ENCODE measurements at regions not wholly inside any gene's neighbourhood (a gene's known extent, or its start where the extent isn't known, plus 50 kb on each side); places are given as distances from the start of the nearest gene placed in this dataset.

DNA sequence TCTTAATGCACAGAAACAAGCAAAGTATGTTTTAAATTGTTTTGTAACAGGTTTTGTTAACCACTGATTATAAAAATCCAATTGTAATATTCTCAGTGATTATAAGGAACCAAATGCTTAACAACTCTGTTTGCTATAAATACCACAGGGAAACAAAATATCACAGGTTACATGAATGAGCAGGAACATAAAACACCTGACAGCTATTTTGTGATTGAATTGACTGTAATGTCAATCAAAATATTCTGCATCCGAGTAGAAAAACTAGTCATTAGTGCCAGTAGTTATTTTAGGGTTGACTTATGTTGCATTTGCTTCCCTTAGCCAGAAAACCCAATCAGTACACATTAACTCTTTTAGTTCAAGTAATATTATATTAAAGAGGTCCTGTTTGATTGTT, 1707.8 kb upstream of the ACO1 start:
- no peak for DNase-seq (ENCODE audit: low spot score)

DNA sequence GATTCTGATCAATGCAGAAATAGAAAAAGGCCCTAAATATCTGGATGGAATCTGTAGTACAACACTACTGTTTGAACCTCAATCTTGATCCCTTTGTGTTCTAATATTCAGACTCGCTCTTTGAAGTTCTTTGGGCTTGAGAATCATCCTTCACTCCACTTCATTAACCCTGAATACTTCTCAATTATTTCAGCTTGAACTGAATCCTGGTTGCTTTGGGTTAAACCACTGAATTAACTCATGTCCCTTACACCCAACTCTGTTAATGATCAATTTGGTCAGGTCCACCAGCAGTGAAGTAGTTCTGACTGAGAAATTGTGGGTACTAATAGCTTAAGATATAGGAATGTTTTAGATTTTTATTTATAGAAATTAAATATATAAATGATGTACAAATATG, 1707.2 kb upstream of the ACO1 start:
- DNase-seq (ENCODE audit: low spot score) = no peak

DNA sequence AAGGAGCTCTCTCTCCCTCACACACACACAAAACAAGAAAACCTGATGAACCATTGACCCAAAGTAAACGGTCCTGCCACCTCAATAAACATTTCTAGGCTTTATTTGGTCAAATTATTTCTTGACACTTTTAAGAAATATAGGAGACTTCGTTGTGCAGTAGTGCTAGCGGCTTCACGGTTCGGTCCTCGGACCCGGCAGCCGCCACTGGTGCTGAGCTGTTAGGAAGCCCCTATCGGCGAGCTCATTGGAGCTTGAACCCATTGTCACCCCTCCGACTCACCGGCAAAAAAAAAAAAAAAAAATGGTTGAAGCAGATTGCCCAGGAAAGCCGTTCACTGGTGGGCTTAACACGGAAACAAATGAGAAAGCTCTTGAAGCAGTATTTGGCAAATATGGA, 1695.6 kb upstream of the ACO1 start:
- no peak for DNase-seq (ENCODE audit: low spot score)

DNA sequence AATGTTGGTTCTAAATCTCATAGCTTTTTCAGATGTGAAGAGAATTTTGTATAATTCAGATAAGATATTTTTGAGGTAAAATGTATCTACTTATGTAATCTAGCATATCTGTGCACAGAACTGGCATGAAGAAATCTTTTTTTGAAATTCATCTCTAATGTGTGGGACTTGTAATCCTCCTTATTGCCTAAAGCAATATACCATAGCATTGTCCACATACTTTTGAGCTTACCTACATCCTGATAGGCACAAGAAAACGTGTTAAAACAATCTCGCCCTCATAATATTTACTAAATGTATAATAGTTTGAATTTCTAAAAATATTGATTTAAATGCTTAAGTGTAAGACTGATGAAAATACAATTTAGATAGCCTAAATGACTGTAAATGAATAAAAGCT, 1686.5 kb upstream of the ACO1 start:
- no peak for DNase-seq (ENCODE audit: low spot score)

DNA sequence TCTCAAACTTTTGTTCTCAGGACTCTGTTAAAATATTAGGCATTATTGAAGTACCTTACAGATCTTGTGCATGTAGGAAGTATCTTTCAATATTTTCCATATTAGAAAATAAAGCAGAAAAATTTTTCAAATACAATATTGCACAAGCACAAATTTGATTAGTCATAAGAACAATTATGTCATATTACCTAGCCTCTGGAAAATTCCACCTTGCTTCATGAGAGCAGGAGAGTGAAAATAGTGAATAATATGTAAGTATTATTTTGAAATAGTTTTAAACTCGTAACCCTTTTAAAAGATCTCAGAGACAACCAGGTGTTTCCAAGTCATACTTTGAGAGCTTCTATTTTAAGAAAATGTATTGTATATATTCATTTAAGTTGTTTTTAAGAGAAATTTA, 1672.9 kb upstream of the ACO1 start:
- DNase-seq (ENCODE audit: low spot score) = no peak

DNA sequence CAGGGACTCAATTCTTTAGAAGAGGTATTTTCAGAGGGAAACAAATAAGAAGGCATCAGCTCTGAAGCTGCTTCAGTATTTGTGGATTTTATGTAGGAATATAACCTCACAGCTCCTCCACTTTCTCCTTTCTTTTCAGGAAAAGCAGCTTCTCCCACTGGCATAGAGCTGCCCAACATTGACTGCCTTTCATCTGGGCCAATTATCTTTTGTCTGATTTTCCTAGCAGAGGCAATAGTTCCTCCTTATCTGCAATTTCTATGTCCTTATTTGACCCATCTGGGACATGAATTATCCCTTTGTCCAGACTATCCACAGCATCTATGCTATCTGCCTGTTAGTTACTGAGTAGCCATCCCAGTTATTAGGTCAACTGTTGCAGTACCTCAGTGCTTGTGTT, 1671.2 kb upstream of the ACO1 start:
- DNase-seq (ENCODE audit: low spot score) = no peak

DNA sequence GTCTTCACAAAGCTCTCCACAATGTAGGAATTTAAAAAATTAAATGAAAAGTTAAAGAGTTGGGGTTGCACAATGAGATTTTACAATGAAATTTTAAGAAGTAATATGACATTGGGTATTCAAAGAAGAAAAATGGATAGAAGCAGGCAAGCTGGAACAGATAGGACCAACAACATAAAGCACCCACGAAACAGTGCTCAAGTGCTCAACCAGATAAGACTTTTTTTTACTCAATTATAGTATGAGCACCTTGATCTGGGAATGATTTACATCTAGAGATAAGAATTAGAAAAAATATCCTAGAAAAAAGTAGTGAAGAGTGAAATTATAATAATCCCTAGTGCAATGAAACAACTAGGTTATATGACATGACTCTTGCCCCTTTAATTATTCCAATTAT, 1670.1 kb upstream of the ACO1 start:
- no peak for DNase-seq (ENCODE audit: low spot score)

DNA sequence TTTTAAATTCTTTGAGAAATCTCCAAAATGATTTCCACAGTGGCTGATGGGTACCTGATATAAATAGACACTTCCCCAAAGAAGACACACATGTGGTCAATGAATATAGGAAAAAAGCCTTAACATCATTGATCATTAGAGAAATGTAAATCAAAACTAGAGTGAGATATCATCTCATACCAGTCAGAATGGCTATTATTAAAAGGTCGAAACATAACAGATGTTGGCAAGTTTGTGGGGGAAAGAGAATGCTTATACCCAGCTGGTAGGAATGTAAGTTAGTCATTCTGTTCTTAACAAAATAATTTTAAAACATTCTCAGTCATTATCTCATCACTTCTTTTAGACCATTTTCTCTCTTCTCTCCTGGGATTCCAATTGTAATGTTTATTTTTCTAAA, 1666.0 kb upstream of the ACO1 start:
- DNase-seq (ENCODE audit: low spot score) = no peak

DNA sequence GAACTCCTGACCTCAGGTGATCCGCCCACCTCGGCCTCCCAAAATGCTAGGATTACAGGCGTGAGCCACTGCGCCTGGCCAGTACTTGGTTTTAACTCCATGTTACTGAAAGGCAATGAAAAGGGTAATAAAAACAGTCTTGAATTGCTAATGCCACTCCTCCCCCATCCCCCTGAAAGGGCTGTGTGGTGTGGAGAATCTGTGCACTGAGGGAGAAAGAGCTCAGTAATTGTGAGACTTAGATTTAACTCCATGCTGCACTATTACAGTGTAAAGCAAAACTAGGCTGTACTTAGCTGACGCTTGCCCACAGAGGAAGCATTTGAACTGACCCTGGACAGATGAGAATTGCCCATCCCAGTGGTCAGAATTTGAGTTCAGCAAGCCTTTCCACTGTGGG, 1662.4 kb upstream of the ACO1 start:
- no peak for DNase-seq (ENCODE audit: low spot score)

DNA sequence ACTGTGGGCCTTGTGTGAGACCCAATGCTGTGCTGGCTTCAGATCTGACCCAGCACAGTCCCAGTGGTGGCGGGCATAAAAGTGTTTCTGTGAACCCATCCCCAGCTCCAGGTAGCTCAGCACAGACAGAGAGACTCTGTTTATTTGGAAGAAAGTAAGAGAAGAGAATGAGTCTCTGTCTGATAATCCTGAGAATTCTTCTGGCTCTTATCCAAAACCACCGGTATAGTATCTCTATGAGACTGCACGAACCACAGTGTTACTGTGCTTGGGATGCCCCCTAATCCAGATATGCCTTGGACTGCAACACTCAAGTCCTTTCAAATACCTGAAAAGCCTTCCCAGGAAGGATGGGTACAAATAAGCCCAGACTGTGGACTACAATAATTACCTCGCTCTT, 1660.8 kb upstream of the ACO1 start:
- no peak for DNase-seq (ENCODE audit: low spot score)

DNA sequence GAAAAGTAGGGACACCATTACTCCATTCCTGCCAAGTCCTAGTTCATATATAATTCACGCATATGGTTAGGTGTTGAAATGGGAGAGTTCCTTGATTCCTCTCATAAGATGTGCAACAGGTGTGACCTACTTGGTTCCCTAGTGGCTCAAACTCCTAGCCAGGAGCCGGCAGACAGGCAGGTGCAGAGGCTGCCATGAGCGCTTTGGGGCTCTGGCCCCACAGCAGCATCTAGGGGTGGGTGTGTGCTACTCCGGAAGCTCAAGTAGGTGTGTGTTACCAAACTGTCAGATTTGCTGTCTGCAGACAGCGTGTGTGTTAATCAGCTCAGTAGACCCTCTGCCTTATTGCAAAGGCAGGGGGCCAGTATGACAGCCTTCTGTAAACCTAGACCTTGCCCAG, 1652.4 kb upstream of the ACO1 start:
- DNase-seq (ENCODE audit: low spot score) = no peak

DNA sequence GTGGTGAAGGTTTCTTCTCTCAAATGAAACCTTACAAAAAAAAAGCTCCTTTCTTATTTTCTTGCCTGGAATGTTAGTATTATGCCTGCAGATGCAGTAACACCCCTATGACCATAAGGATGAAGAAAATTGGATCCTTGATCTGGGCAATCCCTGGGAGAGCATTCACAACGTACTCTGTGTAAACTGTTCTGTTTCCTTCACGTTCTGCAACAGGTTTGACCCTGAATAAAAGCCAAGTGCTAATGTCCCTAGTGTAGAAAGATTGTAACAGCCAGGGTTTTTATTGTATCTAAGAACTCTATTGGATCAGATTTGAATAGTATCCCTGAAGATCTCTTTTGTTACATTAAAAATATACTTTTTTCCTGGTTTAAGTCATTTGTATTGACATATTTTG, 1639.6 kb upstream of the ACO1 start:
- no peak for DNase-seq (ENCODE audit: low spot score)

DNA sequence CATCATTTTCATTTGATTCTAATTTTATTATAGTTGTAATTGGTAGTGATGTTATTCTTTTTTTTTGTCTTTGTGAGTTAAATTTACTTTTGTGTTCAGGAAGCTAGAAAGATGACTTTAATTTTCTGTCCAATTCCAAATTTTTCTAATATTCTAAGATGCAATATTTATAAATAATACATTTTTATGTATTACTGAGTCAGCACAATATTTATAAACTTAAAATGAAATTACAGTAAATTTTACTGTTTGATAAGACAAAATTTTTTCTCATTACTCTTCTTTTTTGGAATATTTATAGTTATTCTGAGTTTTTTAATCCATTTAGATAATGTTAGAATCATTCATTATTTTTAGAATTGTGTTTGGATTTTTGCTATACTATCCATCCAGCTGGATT, 1637.9 kb upstream of the ACO1 start:
- DNase-seq (ENCODE audit: low spot score) = no peak

DNA sequence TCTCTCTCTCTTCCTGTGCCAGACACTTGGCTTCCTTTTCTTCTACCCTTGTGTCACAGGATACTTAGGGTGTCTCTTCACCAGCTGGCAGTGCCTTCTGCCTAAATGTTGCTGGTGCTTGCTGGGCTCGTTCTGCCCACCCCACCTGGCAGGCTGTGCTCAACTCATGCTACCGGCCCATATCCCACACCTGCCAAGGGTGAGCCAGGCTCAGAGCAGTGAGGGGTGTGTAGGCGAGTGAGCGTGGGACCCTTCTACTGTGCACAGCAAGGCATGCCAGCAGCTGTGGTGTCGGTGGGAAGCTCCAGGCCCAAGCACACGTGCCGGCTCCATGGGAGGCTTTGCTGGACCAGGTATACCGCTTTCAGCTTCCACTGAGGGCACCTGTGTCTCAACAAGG, 1626.7 kb upstream of the ACO1 start:
- no peak for DNase-seq (ENCODE audit: low spot score)

DNA sequence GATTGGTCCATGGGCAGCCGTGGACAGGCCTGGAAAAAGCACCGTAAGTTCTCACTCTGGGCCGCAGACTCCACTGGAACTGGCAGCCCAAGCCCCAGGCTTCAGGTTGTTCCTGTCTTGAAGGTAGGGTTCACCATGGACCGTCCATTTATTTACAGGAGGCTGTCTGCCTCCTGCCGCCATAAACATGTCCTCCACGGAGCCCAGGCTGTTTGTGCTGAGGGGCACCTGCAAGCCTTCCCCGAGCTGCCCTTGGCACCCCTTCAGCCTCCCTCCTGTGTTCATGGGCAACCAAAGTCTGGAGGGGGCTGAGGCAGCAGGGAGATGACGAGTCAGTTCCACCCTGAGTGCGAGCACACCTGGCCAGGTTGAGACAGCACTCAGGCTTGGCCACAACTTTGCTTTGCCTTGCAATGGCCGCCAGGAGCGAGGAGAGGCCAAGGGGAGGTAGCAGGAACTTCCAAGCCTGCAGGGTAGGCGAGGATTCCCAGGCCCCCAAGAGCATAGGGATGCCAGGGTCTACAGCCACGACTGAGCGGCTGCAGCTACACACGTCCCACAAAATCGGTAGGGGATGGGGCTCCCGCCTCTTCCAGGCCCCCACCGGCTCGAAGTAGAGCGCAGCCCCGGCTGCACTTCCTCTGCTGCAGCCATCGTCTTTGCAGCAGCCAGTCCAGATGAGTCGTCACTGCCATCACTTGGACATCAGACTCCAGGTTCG, 1625.6 kb upstream of the ACO1 start:
- no peak for DNase-seq (ENCODE audit: low spot score)

DNA sequence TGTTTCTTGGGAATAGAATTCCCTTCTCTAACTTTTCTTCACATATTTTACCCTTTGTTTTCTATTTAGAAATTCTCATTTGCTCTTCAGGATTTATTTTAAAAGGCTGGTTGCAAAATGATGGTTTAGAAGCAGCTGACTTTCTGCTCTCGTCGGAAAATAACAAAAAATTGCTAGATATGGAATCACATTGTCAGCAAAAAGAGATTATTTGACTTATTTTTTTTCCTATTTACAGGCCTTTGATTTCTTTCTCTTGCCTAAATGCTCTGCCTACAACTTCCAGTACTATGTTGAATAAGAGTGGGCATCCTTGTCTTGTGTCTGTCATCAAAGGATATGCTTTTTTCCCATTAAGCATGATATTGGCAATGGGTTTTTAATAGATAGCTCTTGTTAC, 1619.1 kb upstream of the ACO1 start:
- no peak for DNase-seq (ENCODE audit: low spot score)

DNA sequence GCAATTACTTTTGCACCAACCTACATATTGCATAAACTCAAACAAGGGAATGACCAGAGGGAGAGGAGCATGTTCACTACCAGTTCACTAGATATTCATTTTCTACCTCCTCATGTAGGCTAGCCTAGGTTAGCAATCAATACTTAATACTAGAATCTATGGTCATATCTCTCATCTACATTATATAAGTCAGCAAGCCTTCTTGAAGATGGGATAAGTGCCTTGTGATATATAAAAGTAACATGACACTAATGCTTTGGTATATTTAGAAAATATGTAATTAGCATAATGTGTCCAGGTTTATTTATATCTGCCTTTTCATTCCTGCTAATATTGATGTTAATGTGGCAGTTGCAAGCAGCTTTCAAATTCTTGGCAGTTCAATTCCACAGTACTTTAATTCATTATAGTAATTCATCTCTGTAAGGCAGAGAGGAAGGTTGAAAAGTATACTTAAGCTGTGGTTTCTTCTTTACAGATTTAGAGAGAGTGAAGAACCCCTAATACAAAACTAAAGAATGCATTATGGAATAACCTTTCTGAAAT, 1613.2 kb upstream of the ACO1 start:
- DNase-seq (ENCODE audit: low spot score) = no peak

DNA sequence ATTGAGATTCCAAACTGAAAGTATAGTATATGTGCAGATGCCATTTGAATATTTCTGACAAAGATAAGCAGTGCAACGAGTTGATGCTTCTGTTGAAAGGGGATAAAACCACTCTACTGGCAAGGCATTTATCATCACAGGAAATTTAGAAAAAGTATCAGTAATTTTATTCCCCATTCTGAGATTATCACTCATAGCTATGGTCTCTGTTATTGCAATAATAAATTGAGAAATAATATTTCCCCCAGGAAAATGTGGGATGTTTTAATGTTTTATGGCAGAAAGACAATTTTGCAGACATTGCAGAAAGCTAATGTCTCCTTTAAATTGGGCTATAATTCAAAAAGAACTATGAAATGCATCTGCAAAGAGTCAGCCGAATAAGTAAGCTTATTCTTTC, 1612.7 kb upstream of the ACO1 start:
- DNase-seq (ENCODE audit: low spot score) = no peak

DNA sequence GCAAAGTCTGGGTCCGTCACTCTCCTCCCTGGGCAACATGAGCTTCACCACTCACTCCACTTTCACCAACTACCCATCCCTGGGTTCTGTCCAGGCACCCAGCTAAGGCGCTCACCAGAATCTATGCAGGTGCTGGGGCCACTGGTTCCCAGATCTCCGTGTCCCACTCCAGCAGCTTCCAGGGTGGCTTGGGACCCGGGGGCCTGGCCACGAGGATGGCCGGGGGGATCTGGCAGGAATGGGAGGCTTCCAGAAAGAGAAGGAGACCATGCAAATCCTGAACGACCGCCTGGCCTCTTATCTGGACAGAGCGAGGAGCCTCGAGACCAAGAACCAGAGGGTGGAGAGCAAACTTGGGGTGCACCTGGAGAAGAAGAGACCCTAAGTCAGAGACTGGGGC, 1611.0 kb upstream of the ACO1 start:
- DNase-seq (ENCODE audit: low spot score) = no peak

DNA sequence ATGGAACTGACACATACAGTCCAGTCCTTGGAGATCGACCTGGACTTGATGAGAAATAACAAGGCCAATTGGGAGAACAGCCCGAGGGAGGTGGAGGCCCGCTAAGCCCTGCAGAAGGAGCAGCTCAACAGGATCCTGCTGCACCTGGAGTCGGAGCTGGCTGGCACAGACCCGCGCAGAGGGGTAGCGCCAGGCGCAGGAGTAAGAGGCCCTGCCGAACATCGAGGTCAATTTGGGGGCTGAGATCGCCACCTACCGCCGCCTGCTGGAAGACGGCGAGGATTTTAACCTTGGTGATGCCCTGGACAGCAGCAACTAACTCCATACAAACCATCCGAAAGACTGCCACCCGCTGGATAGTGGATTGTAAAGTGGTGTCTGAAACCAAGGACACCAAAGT, 1610.1 kb upstream of the ACO1 start:
- no peak for DNase-seq (ENCODE audit: low spot score)

DNA sequence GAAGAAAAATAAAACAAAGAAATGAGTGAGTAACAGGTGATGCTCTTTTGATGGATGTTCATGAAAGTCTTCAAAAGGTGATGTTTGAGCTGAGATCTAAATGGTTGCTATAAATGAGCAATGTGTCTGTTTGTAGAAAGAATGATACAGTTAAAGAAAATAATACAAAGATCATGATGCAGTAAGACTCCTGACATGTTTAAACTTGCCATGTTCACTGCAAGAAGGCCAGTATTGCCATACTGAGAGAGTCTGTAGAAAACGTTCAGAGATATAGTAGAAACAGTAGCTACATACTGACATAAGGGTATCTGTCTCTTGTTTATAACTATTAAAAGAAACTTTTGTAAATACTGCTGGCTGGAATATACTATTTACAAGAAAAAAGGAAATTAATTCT, 1609.2 kb upstream of the ACO1 start:
- no peak for DNase-seq (ENCODE audit: low spot score)

DNA sequence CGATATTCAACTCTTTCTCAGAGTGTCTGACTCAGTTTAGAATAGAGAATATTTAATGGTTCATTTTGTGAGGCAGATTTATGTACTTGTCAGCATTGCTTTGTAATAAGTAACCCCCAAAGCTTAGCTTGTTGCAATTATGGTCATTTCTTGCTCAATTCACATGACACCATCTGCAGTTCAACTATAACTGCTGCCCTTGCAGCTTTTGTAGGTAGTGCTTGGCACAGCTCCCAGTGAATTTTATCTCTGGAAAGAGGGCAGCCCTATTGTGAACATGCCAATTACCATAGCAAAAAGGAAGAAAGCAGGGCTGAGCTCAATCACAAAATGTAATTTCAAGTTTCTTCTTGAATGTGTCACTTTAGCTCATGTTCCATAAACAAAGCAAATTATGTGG, 1587.7 kb upstream of the ACO1 start:
- no peak for DNase-seq (ENCODE audit: low spot score)

DNA sequence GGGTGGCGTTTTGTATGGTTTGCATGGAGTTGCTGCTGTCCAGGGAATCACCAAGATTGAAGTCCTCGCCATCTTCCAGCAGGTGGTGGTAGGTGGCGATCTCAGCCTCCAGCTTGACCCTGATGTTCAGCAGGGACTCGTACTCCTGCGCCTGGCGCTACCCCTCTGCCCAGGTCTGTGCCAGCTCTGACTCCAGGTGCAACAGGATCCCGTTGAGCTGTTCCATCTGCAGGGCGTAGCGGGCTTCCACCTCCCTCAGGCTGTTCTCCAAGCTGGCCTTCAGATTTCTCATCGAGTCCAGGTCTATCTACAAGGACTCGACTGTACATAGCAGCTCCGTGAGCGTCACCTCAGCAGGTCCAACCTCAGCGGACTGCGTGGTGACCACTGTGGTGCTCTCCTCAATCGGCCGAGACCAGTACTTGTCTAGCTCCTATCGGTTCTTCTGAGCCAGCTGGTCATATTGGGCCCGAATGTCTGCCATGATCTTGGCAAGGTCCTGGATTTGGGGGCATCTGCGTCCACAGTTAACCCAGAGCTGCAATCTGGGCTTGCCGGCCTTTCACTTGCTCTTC, 1584.8 kb upstream of the ACO1 start:
- DNase-seq (ENCODE audit: low spot score) = no peak

DNA sequence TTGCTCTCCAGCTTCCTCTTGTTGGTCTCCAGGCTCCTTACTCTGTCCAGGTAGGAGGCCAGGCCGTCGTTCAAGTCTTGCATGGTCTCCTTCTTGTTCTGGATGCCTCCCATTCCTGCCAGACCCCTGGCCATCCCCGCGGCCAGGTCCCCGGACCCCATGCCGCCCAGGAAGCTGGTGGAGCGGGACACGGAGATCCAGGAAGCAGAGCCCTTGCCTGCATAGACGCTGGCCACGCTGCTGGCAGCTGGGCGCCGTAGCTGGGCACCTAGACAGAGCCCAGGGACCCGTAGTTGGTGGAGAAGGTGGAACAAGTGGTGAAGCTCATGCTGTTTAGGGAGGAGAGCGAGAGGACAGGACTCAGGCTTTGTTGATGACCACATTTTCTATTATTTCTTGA, 1584.0 kb upstream of the ACO1 start:
- no peak for DNase-seq (ENCODE audit: low spot score)

Measured in kidney capillary endothelial cell (primary cell).